ENCODE measurements at regions not wholly inside any gene's neighbourhood (a gene's known extent, or its start where the extent isn't known, plus 50 kb on each side); places are given as distances from the start of the nearest gene placed in this dataset.

GRCh38 chr2:129733579-129733978, 245.9 kb upstream of the RAB6C start:
- TF ChIP-seq CTCF (IDR thresholded peaks at IDR 0.05) (no peak), EP300 (IDR thresholded peaks at IDR 0.05) (no peak), POLR2A (IDR thresholded peaks at IDR 0.05) (no peak)
